NCI-H748 treated with DMSO at 0.1 percent for 48 hours (cell line): ENCODE measurements at regions not wholly inside any gene's neighbourhood (a gene's known extent, or its start where the extent isn't known, plus 50 kb on each side); places are given as distances from the start of the nearest gene placed in this dataset.

Source experiments
- DNase-seq: peaks from one replicate; lab custom pipeline; 2025; lab: John Stamatoyannopoulos, UW

- DNase-seq = no peak
These were observed 266.3 kb downstream of the FBXW7 start for GRCh38 chr4:152269448-152270191.

- DNase-seq = no peak
These were observed 268.1 kb downstream of the FBXW7 start for GRCh38 chr4:152267811-152268210.

GRCh38 chr4:152266831-152267480 lies 268.9 kb downstream of the FBXW7 start:
- DNase-seq = no peak

- peak; percentile 67 for DNase-seq
These were observed 270.7 kb downstream of the FBXW7 start for GRCh38 chr4:152265149-152265621.

- no peak for DNase-seq
These were observed 271.8 kb downstream of the FBXW7 start for GRCh38 chr4:152264106-152264505.

- no peak for DNase-seq
These were observed 276.0 kb downstream of the FBXW7 start for GRCh38 chr4:152259866-152260265.

GRCh38 chr4:152258804-152259708 lies 276.8 kb downstream of the FBXW7 start:
- no peak for DNase-seq

GRCh38 chr4:152258391-152258790 lies 277.5 kb downstream of the FBXW7 start:
- no peak for DNase-seq

GRCh38 chr4:152257601-152258066 lies 278.3 kb downstream of the FBXW7 start:
- no peak for DNase-seq

GRCh38 chr4:152256996-152257395 lies 278.9 kb downstream of the FBXW7 start:
- no peak for DNase-seq

GRCh38 chr4:152255437-152255836 lies 280.5 kb downstream of the FBXW7 start:
- DNase-seq = no peak

- no peak for DNase-seq
These were observed 287.5 kb downstream of the FBXW7 start for GRCh38 chr4:152248347-152248746.

GRCh38 chr4:152247271-152247975 lies 288.5 kb downstream of the FBXW7 start:
- no peak for DNase-seq

- no peak for DNase-seq
These were observed 289.2 kb downstream of the FBXW7 start for GRCh38 chr4:152246659-152247058.

- DNase-seq = no peak
These were observed 290.2 kb downstream of the FBXW7 start for GRCh38 chr4:152245680-152246079.

GRCh38 chr4:152244659-152245058 lies 291.2 kb downstream of the FBXW7 start:
- DNase-seq = no peak

GRCh38 chr4:152243896-152244595 lies 291.8 kb downstream of the FBXW7 start:
- DNase-seq = no peak

- DNase-seq = no peak
These were observed 292.7 kb downstream of the FBXW7 start for GRCh38 chr4:152243206-152243605.

- DNase-seq = no peak
These were observed 295.7 kb downstream of the FBXW7 start for GRCh38 chr4:152240232-152240631.

GRCh38 chr4:152239216-152239615 lies 296.7 kb downstream of the FBXW7 start:
- no peak for DNase-seq

GRCh38 chr4:152236519-152237056 lies 299.3 kb downstream of the FBXW7 start:
- no peak for DNase-seq
